GM06990 (cell line): ENCODE measurements at regions not wholly inside any gene's neighbourhood (a gene's known extent, or its start where the extent isn't known, plus 50 kb on each side); places are given as distances from the start of the nearest gene placed in this dataset.

Source experiments
- DNase-seq: peaks from one replicate; pipeline ENCODE4 v3.0.0-alpha.2; 2011; ENCODE audit not compliant: insufficient read length; ENCODE audit errors: extremely low read depth
- H3K27me3 ChIP-seq: replicated peaks from 2 replicates; pipeline ENCODE4 v1.6.0; 2011; ENCODE audit warnings: low read length; ENCODE audit not compliant: control insufficient read depth, insufficient read depth
- H3K36me3 ChIP-seq: 2 replicates; pipeline ENCODE4 v1.5.1; 2011; ENCODE audit warnings: low read length; ENCODE audit not compliant: control insufficient read depth, insufficient read depth
- H3K4me3 ChIP-seq: replicated peaks from 2 replicates; pipeline ENCODE4 v1.5.1; 2011; ENCODE audit warnings: low read depth, mild to moderate bottlenecking, control low read depth, low read length
- CTCF ChIP-seq: IDR thresholded peaks from 2 replicates; pipeline ENCODE4 v1.5.1; 2011; ENCODE audit warnings: low read length, control low read depth, mild to moderate bottlenecking, inconsistent platforms; ENCODE audit not compliant: insufficient read depth, poor library complexity, severe bottlenecking

- TF ChIP-seq CTCF, result no peak
- no peaks in the 10 kb centered on the region for H3K36me3 ChIP-seq
These were observed 342.0 kb upstream of the TSHZ2 start for GRCh38 chr20:52630138-52630537.

GRCh38 chr20:52624281-52624680 is 347.9 kb upstream of the TSHZ2 start:
- no peak for DNase-seq
- Histone ChIP-seq H3K36me3 (no peaks in the 10 kb centered on the region), H3K4me3 (no peak overlapping the region), H3K27me3 (no peaks in the 10 kb centered on the region)
- TF ChIP-seq CTCF, result no peak

More at GRCh38 chr20:52630138-52630537, 342.0 kb upstream of the TSHZ2 start:
- Histone ChIP-seq H3K4me3 (no peak overlapping the region), H3K27me3 (no peaks in the 10 kb centered on the region)
- no peak for DNase-seq

GRCh38 chr20:52622081-52622480 is 350.1 kb upstream of the TSHZ2 start:
- no peak overlapping the region for H3K4me3 ChIP-seq
- no peaks in the 10 kb centered on the region for H3K27me3 ChIP-seq
- DNase-seq, result no peak
- no peak for TF ChIP-seq CTCF
- no peaks in the 10 kb centered on the region for H3K36me3 ChIP-seq

- TF ChIP-seq CTCF, result no peak
- no peak for DNase-seq
- H3K27me3 ChIP-seq, result no peaks in the 10 kb centered on the region
- no peak overlapping the region for H3K4me3 ChIP-seq
- no peaks in the 10 kb centered on the region for H3K36me3 ChIP-seq
These were observed 350.8 kb upstream of the TSHZ2 start for GRCh38 chr20:52621401-52621800.

- Histone ChIP-seq H3K27me3 (no peaks in the 10 kb centered on the region), H3K4me3 (no peak overlapping the region), H3K36me3 (no peaks in the 10 kb centered on the region)
- no peak for DNase-seq
- no peak for TF ChIP-seq CTCF
These were observed 352.5 kb upstream of the TSHZ2 start for GRCh38 chr20:52619671-52620070.

- Histone ChIP-seq H3K4me3 (no peak overlapping the region), H3K36me3 (no peaks in the 10 kb centered on the region), H3K27me3 (no peaks in the 10 kb centered on the region)
- no peak for DNase-seq
- TF ChIP-seq CTCF, result no peak
These were observed 353.1 kb upstream of the TSHZ2 start for GRCh38 chr20:52619101-52619500.
